Spleen (tissue), 11 donors: ENCODE measurements at regions not wholly inside any gene's neighbourhood (a gene's known extent, or its start where the extent isn't known, plus 50 kb on each side); places are given as distances from the start of the nearest gene placed in this dataset.

Experiments used
- DNase-seq: peaks from one replicate; pipeline ENCODE4 v3.0.0-alpha.2; 2020
- H3K27ac ChIP-seq, 8 donors: fragments of 200-600 bp; sonication (generic) in 7 of 8; 1 replicate in 4 of 8; 2 replicates in 4 of 8; pipeline versions ENCODE4 v1.5.0 to v1.8.0; 2016 to 2021; ENCODE audit warnings: inconsistent platforms in 4 of 8, mild to moderate bottlenecking in 4 of 8, moderate library complexity in 1 of 8
- H3K27me3 ChIP-seq, 7 donors: fragments of 200-600 bp; sonication (generic) in 6 of 7; replicated peaks in 1 of 7; 1 replicate in 4 of 7; 2 replicates in 3 of 7; pipeline versions ENCODE4 v1.5.0 to v1.8.0; 2016 to 2021; ENCODE audit warnings: inconsistent platforms in 3 of 7, mild to moderate bottlenecking in 1 of 7
- H3K36me3 ChIP-seq, 6 donors: fragments of 200-600 bp; sonication (generic) in 5 of 6; 1 replicate in 4 of 6; 2 replicates in 2 of 6; pipeline versions ENCODE4 v1.5.0 to v1.8.0; 2016 to 2021; ENCODE audit warnings: inconsistent platforms in 2 of 6
- H3K4me1 ChIP-seq, 6 donors: fragments of 200-600 bp; sonication (generic) in 5 of 6; 1 replicate in 3 of 6; 2 replicates in 3 of 6; pipeline versions ENCODE4 v1.5.0 to v1.8.0; 2016 to 2021; ENCODE audit warnings: inconsistent platforms in 3 of 6
- H3K4me3 ChIP-seq, 8 donors: fragments of 200-600 bp; sonication (generic) in 7 of 8; 1 replicate in 4 of 8; 2 replicates in 4 of 8; pipeline versions ENCODE4 v1.5.0 to v1.8.0; 2016 to 2021; ENCODE audit warnings: inconsistent platforms in 4 of 8, mild to moderate bottlenecking in 4 of 8, moderate library complexity in 2 of 8
- H3K9me3 ChIP-seq, 8 donors: fragments of 200-600 bp; sonication (generic) in 7 of 8; 1 replicate in 4 of 8; 2 replicates in 4 of 8; pipeline versions ENCODE4 v1.5.0 to v1.8.0; 2016 to 2021; ENCODE audit warnings: inconsistent platforms in 4 of 8
- CTCF ChIP-seq, 11 experiments: fragments of 200-600 bp in 7 of 11; fragments of 450-650 bp in 4 of 11; sonication (generic) in 4 of 11; IDR thresholded peaks in 8 of 11; conservative IDR thresholded peaks in 3 of 11; 1 replicate in 7 of 11; 2 replicates in 4 of 11; pipeline versions ENCODE4 v1.4.0 to v1.8.0; 2016 to 2021; ENCODE audit warnings: antibody characterized with exemption in 11 of 11, inconsistent platforms in 4 of 11, mild to moderate bottlenecking in 1 of 11
- POLR2A ChIP-seq, 3 donors: fragments of 450-650 bp; IDR thresholded peaks; one replicate each; pipeline ENCODE4 v1.5.1; 2017; ENCODE audit warnings: antibody characterized with exemption in 3 of 3, mild to moderate bottlenecking in 1 of 3
- POLR2AphosphoS5 ChIP-seq, 3 donors: sonication (generic); formaldehyde crosslinking; IDR thresholded peaks; one replicate each; pipeline ENCODE4 v1.5.1; 2017; ENCODE audit warnings: antibody characterized with exemption in 3 of 3
- WGBS, 5 donors: extraction: QIAGEN DNeasy Blood & Tissue Kit in 3 of 5; methylation state at CpG; one replicate each; pipeline versions ENCODE4 v1.1.5 to v1.1.7; 2013 to 2018; 5-methylcytosine and 5-hydroxymethylcytosine counted together
- intact Hi-C: fragments of 100-400 bp; cut with DNase I; formaldehyde crosslinking; loops from one replicate; pipeline ENCODE4 v1.15.0; 2023; ENCODE audit warnings: low total_unique reads
- donor health status: healthy with polysubstance abuse.
- donor health status: DM: no; HTN: no; CAD: no; lungs with moderate emphysema.
- donor health status: DM: no; HTN: no; CAD: no.
- donor health status: Bipolar disorder and iron deficiency.
- donor health status: healthy.
- donor health status: DM: no; HTN: no; CAD: no.
- donor health status: DM: yes; HTN: yes; CAD: no.

- no peak overlapping the region for H3K4me3 ChIP-seq
- H3K27ac ChIP-seq: no peak overlapping the region
- DNase-seq: no peak
- no peaks in the 10 kb centered on the region for H3K4me1 ChIP-seq
- no peaks in the 10 kb centered on the region for H3K27me3 ChIP-seq
- H3K9me3 ChIP-seq: no peaks in the 10 kb centered on the region
- intact Hi-C loops: no loop called here
- no peaks in the 10 kb centered on the region for H3K36me3 ChIP-seq
- TF ChIP-seq POLR2AphosphoS5 (IDR thresholded peaks at IDR 0.05): no peak
- TF ChIP-seq CTCF (IDR thresholded peaks at IDR 0.05 in 8 of 11, conservative IDR thresholded peaks at IDR 0.05 in 3 of 11): no peak
- no peak for TF ChIP-seq POLR2A (IDR thresholded peaks at IDR 0.05)
These were observed 279.4 kb downstream of the FAT3 start for GRCh38 chr11:92504004-92504403.

GRCh38 chr11:92504534-92504933 is 279.9 kb downstream of the FAT3 start:
- Histone ChIP-seq H3K27me3 (no peaks in the 10 kb centered on the region), H3K36me3 (no peaks in the 10 kb centered on the region), H3K27ac (no peak overlapping the region), H3K4me3 (no peak overlapping the region), H3K9me3 (no peaks in the 10 kb centered on the region), H3K4me1 (no peaks in the 10 kb centered on the region)
- DNase-seq: no peak
- TF ChIP-seq POLR2A (IDR thresholded peaks at IDR 0.05) (no peak), POLR2AphosphoS5 (IDR thresholded peaks at IDR 0.05) (no peak), CTCF (IDR thresholded peaks at IDR 0.05 in 8 of 11, conservative IDR thresholded peaks at IDR 0.05 in 3 of 11) (no peak)
- intact Hi-C loops: no loop called here
- 74 to 88% (median 77%) methylated on average over 2 of the region's 2 CpGs for WGBS, 5 donors

GRCh38 chr11:92505689-92506088 is 281.1 kb downstream of the FAT3 start:
- no peaks in the 10 kb centered on the region for H3K9me3 ChIP-seq
- WGBS, 5 donors: 84 to 91% (median 86%) methylated on average over 4 of the region's 4 CpGs
- intact Hi-C loops: no loop called here
- no peak for TF ChIP-seq POLR2AphosphoS5 (IDR thresholded peaks at IDR 0.05)
- TF ChIP-seq POLR2A (IDR thresholded peaks at IDR 0.05): no peak
- TF ChIP-seq CTCF (IDR thresholded peaks at IDR 0.05 in 8 of 11, conservative IDR thresholded peaks at IDR 0.05 in 3 of 11): no peak
- no peaks in the 10 kb centered on the region for H3K27me3 ChIP-seq
- H3K36me3 ChIP-seq: no peaks in the 10 kb centered on the region
- H3K27ac ChIP-seq: no peak overlapping the region
- H3K4me1 ChIP-seq: no peaks in the 10 kb centered on the region
- no peak overlapping the region for H3K4me3 ChIP-seq
- DNase-seq: no peak

GRCh38 chr11:92506809-92507336 is 282.3 kb downstream of the FAT3 start:
- DNase-seq: no peak
- no peaks in the 10 kb centered on the region for H3K4me1 ChIP-seq
- TF ChIP-seq CTCF (IDR thresholded peaks at IDR 0.05 in 8 of 11, conservative IDR thresholded peaks at IDR 0.05 in 3 of 11) (no peak), POLR2A (IDR thresholded peaks at IDR 0.05) (no peak), POLR2AphosphoS5 (IDR thresholded peaks at IDR 0.05) (no peak)
- no peaks in the 10 kb centered on the region for H3K9me3 ChIP-seq
- WGBS, 5 donors: 86 to 91% (median 88%) methylated on average over 4 of the region's 4 CpGs
- H3K27me3 ChIP-seq: no peaks in the 10 kb centered on the region
- no peaks in the 10 kb centered on the region for H3K36me3 ChIP-seq
- intact Hi-C loops: no loop called here
- H3K4me3 ChIP-seq: no peak overlapping the region
- H3K27ac ChIP-seq: no peak overlapping the region
